ENCODE measurements at regions not wholly inside any gene's neighbourhood (a gene's known extent, or its start where the extent isn't known, plus 50 kb on each side); places are given as distances from the start of the nearest gene placed in this dataset.

DNA sequence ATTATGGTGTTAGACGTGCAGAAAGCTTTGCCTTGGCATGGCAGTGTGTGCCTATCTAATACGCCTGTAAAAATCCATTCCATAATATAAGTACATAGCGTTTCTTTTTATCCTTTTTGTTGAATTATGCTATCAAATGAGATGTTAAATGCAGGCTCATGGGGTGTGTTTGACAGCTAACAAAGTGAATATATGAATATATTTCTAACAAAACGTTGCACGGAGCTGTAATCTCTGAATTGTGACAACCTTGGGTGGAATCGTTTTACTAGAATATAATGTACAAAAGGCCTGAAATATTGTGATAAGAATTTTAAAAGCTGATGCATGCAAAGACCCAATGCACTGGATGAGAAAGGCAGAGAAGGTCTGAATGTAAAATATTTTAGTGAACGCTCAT lies 763.7 kb upstream of the TMEM132C start:
- TF ChIP-seq, protein P1, sequence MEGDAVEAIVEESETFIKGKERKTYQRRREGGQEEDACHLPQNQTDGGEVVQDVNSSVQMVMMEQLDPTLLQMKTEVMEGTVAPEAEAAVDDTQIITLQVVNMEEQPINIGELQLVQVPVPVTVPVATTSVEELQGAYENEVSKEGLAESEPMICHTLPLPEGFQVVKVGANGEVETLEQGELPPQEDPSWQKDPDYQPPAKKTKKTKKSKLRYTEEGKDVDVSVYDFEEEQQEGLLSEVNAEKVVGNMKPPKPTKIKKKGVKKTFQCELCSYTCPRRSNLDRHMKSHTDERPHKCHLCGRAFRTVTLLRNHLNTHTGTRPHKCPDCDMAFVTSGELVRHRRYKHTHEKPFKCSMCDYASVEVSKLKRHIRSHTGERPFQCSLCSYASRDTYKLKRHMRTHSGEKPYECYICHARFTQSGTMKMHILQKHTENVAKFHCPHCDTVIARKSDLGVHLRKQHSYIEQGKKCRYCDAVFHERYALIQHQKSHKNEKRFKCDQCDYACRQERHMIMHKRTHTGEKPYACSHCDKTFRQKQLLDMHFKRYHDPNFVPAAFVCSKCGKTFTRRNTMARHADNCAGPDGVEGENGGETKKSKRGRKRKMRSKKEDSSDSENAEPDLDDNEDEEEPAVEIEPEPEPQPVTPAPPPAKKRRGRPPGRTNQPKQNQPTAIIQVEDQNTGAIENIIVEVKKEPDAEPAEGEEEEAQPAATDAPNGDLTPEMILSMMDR (conservative IDR thresholded peaks at IDR 0.05; ENCODE audit: low read depth, low read length) = no peak
- TF ChIP-seq EZH2 (IDR thresholded peaks at IDR 0.05; ENCODE audit: low read length, unreplicated experiment) = no peak

Measured in PC-3 (cell line).